Smooth muscle cell (in vitro differentiated cells): ENCODE measurements at regions not wholly inside any gene's neighbourhood (a gene's known extent, or its start where the extent isn't known, plus 50 kb on each side); places are given as distances from the start of the nearest gene placed in this dataset.

Experiments used
- DNase-seq: peaks from one replicate; lab custom pipeline; 2025; ENCODE audit not compliant: unreplicated experiment; lab: John Stamatoyannopoulos, UW
- H2AFZ ChIP-seq: fragments of 200-600 bp; sonication (generic); 2 replicates; pipeline ENCODE4 v1.6.0; 2016; ENCODE audit warnings: antibody characterized with exemption, low read depth, mild to moderate bottlenecking
- H3F3A ChIP-seq: fragments of 200-600 bp; sonication (generic); 2 replicates; pipeline ENCODE4 v1.6.0; 2017; ENCODE audit warnings: antibody characterized with exemption, low read depth
- H3K27ac ChIP-seq: fragments of 200-600 bp; sonication (generic); 2 replicates; pipeline ENCODE4 v1.5.1; 2016; ENCODE audit warnings: low read depth, mild to moderate bottlenecking
- H3K27me3 ChIP-seq: fragments of 200-600 bp; sonication (generic); 2 replicates; pipeline ENCODE4 v1.6.1; 2016; ENCODE audit warnings: low read depth, mild to moderate bottlenecking
- H3K36me3 ChIP-seq: fragments of 200-600 bp; sonication (generic); 2 replicates; pipeline ENCODE4 v1.5.1; 2016; ENCODE audit warnings: low read depth
- H3K4me1 ChIP-seq: fragments of 200-600 bp; sonication (generic); 2 replicates; pipeline ENCODE4 v1.5.1; 2016; ENCODE audit warnings: low read depth
- H3K4me2 ChIP-seq: fragments of 200-600 bp; sonication (generic); 2 replicates; pipeline ENCODE4 v1.6.0; 2016; ENCODE audit warnings: mild to moderate bottlenecking
- H3K4me3 ChIP-seq: fragments of 200-600 bp; sonication (generic); 2 replicates; pipeline ENCODE4 v1.5.1; 2016; ENCODE audit warnings: mild to moderate bottlenecking
- H3K79me2 ChIP-seq: fragments of 200-600 bp; sonication (generic); 2 replicates; pipeline ENCODE4 v1.6.0; 2016; ENCODE audit warnings: low read depth, mild to moderate bottlenecking
- H3K9ac ChIP-seq: fragments of 200-600 bp; sonication (generic); 2 replicates; pipeline ENCODE4 v1.6.0; 2016; ENCODE audit warnings: low read depth
- H3K9me3 ChIP-seq: fragments of 200-600 bp; sonication (generic); replicated peaks from 2 replicates; pipeline ENCODE4 v1.5.1; 2016; ENCODE audit warnings: low read depth
- H4K20me1 ChIP-seq: fragments of 200-600 bp; sonication (generic); 2 replicates; pipeline ENCODE4 v1.6.0; 2016; ENCODE audit warnings: low read depth
- WGBS: methylation state at CpG from one replicate; pipeline ENCODE4 v1.1.7; 2016; ENCODE audit warnings: low lambda C conversion rate; 5-methylcytosine and 5-hydroxymethylcytosine counted together
- TF ChIP-seq, protein P1 (sequence below): fragments of 200-600 bp; sonication (generic); IDR thresholded peaks from 2 replicates; pipeline ENCODE4 v1.5.1; 2017; ENCODE audit warnings: borderline replicate concordance, mild to moderate bottlenecking, antibody characterized with exemption; ENCODE audit not compliant: insufficient read depth, poor library complexity, severe bottlenecking

DNA sequence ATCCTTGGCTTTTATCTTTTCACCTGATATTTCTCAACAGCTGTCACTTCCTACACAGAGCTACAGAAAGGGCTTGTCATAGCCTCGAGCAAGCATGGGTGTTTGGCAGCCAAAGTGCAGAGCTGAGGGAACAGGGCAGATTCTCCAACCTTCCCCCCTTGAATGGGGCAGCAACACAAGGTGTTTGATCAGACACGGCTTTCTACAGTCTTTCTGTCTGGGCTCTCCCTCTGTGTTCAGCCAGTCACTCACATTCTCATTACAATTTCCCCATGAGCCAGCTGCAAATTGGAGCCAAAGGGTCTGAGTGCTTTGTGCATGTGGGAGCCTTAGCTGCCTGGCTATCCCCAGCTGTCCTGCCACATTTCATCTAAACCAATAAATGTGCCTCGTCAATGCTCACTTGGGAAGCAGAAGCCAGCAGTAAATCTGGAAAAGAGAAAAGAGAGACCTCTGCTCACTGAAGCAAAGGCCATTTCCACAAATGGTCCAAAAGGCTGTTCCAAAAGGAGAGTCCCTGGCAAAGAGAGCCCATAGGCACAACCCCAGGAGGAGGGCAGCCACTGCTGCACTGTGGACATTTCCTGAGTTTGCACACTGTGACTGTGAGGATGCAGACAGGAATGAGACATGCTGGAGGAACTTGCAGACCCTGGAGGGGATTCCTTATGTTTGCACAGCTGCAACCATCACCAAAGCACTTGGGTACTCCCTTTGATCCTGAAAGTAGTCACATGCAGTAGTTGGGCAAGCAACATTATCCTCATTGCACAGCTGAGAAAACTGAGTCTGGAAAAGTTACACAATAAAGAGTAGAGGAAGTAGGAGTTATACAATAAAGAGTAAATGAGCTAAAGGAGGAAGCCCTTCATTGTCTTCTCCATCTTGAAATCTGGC is 186.8 kb downstream of the FAM181B start:
- no peaks in the 10 kb centered on the region for H4K20me1 ChIP-seq
- H3K27me3 ChIP-seq, result no peaks in the 10 kb centered on the region
- no peaks in the 10 kb centered on the region for H3K9me3 ChIP-seq
- no peaks in the 10 kb centered on the region for H3K4me1 ChIP-seq
- no peaks in the 10 kb centered on the region for H3F3A ChIP-seq
- no peaks in the 10 kb centered on the region for H3K36me3 ChIP-seq
- H2AFZ ChIP-seq, result no peak overlapping the region
- no peak for DNase-seq
- no peak overlapping the region for H3K27ac ChIP-seq
- H3K4me3 ChIP-seq, result no peak overlapping the region
- no peaks in the 10 kb centered on the region for H3K79me2 ChIP-seq
- no peak overlapping the region for H3K4me2 ChIP-seq
- TF ChIP-seq, protein P1, sequence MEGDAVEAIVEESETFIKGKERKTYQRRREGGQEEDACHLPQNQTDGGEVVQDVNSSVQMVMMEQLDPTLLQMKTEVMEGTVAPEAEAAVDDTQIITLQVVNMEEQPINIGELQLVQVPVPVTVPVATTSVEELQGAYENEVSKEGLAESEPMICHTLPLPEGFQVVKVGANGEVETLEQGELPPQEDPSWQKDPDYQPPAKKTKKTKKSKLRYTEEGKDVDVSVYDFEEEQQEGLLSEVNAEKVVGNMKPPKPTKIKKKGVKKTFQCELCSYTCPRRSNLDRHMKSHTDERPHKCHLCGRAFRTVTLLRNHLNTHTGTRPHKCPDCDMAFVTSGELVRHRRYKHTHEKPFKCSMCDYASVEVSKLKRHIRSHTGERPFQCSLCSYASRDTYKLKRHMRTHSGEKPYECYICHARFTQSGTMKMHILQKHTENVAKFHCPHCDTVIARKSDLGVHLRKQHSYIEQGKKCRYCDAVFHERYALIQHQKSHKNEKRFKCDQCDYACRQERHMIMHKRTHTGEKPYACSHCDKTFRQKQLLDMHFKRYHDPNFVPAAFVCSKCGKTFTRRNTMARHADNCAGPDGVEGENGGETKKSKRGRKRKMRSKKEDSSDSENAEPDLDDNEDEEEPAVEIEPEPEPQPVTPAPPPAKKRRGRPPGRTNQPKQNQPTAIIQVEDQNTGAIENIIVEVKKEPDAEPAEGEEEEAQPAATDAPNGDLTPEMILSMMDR, result no peak
- WGBS, result 22% methylated on average over 3 of the region's 3 CpGs
- H3K9ac ChIP-seq, result no peak overlapping the region

DNA sequence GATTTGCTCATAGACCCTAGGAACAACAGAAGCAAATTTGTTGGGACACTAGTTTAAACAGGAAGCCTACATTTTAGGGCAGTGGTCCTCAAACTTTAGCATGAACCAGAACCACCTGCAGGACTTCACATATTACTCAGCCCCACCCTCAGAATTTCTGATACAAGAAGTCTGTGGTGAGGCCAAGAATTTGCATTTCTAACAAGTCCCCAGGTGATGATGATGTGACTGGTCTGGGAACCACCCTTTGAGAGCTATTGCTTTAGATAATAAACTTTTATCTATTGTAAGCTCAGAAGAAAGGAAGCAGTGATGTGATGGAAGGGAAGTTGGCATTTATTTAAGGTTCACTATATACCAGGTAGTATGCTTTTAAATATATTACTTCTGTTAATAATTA is 194.0 kb downstream of the FAM181B start:
- TF ChIP-seq, protein P1, result no peak
- Histone ChIP-seq H4K20me1 (no peaks in the 10 kb centered on the region), H3K4me2 (no peak overlapping the region), H3K36me3 (no peaks in the 10 kb centered on the region), H3K79me2 (no peaks in the 10 kb centered on the region), H3K4me1 (no peaks in the 10 kb centered on the region), H2AFZ (no peak overlapping the region), H3K9ac (no peak overlapping the region), H3F3A (no peaks in the 10 kb centered on the region), H3K27me3 (no peaks in the 10 kb centered on the region), H3K4me3 (no peak overlapping the region), H3K9me3 (no peaks in the 10 kb centered on the region), H3K27ac (no peak overlapping the region)
- DNase-seq, result no peak

DNA sequence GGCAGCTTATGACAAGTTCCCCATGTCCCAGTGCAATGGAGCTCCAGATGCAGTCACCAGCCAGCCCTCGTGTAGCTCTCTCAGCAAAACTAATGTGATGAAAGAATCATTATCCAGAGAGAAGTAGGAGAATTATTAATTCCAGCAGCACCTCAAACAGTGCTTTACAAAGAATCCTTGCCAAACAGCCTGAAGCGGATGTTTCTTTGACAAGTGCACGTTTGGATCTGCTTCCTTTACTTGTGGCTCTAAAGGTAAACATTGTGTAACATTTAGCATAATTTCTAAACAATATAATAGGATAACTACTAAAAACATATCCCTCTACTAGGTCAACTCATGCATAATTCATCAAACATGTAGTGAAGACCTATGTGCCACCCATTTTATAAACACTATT is 197.0 kb downstream of the FAM181B start:
- no peak for DNase-seq
- H3K9ac ChIP-seq, result no peak overlapping the region
- H3K27ac ChIP-seq, result no peak overlapping the region
- TF ChIP-seq, protein P1, result no peak
- no peaks in the 10 kb centered on the region for H3K79me2 ChIP-seq
- no peaks in the 10 kb centered on the region for H3K36me3 ChIP-seq
- H4K20me1 ChIP-seq, result no peaks in the 10 kb centered on the region
- H2AFZ ChIP-seq, result no peak overlapping the region
- 86% methylated on average over 3 of the region's 3 CpGs for WGBS
- H3K4me3 ChIP-seq, result no peak overlapping the region
- peaks cover 5% of the 10 kb centered on the region for H3K27me3 ChIP-seq
- no peaks in the 10 kb centered on the region for H3F3A ChIP-seq
- H3K4me1 ChIP-seq, result no peaks in the 10 kb centered on the region
- H3K9me3 ChIP-seq, result no peaks in the 10 kb centered on the region
- no peak overlapping the region for H3K4me2 ChIP-seq

DNA sequence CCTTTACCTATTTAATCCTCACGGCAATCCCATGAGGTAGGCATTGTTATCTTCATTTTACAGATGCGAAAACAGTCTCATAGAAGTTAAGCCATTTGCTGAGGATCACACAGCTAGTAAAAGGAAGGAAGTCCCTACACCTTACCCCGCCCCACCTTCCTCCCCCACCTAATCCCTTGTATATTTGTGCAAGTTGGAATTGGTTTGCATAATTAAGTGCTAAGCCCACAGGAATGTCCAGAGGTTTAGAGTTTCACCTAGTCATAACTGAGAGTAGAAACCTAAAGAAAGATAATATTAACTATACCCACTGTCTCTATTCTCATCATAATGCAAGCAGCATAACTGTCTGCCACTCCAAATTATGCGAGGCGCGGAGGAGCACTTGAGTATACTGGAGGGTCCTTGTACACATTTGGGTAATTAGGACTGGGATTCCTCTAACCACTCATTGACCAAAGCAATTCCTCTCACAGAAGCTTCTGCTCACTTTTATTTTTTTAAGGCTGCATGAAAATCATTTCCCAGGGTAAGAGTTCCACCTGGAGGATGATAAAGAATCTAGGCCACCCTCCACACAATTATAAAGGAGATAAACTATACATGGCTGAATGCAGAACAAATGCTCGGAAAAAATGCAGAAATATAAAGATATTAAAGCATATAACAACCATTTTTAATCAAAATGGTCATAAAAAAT is 199.9 kb downstream of the FAM181B start:
- Histone ChIP-seq H3K79me2 (no peaks in the 10 kb centered on the region), H3K9ac (no peak overlapping the region), H3K27me3 (peaks cover 5% of the 10 kb centered on the region), H3K4me3 (no peak overlapping the region), H3K27ac (no peak overlapping the region), H3K4me2 (no peak overlapping the region), H3K36me3 (no peaks in the 10 kb centered on the region), H3K9me3 (no peaks in the 10 kb centered on the region), H3K4me1 (no peaks in the 10 kb centered on the region), H2AFZ (no peak overlapping the region), H3F3A (no peaks in the 10 kb centered on the region), H4K20me1 (no peaks in the 10 kb centered on the region)
- 82% methylated on average over 7 of the region's 7 CpGs for WGBS
- DNase-seq, result no peak
- TF ChIP-seq, protein P1, result no peak
